ENCODE measurements at regions not wholly inside any gene's neighbourhood (a gene's known extent, or its start where the extent isn't known, plus 50 kb on each side); places are given as distances from the start of the nearest gene placed in this dataset.

GRCh38 chr6:144548536-144548935, 263.4 kb downstream of the UTRN start:
- Histone ChIP-seq H2BK12ac (ENCODE audit: low read depth, low read length) (no peak overlapping the region), H3K4ac (replicated peaks; ENCODE audit: insufficient read length, low read depth, low read length) (no peak overlapping the region), H3K4me2 (ENCODE audit: insufficient read depth in 1 of 2, low read depth in 2 of 2, low read length in 2 of 2) (no peak overlapping the region), H2BK120ac (replicated peaks; ENCODE audit: low read depth, low read length) (no peak overlapping the region), H3K23me2 (ENCODE audit: low read depth, low read length) (no peaks in the 10 kb centered on the region), H2BK15ac (ENCODE audit: low read length) (no peak overlapping the region), H4K91ac (replicated peaks; ENCODE audit: insufficient read length, low read length) (no peak overlapping the region), H3K36me3 (ENCODE audit: control insufficient read depth in 2 of 4, insufficient read depth in 4 of 4, low read length in 3 of 4) (peaks cover 0 to 23% (median 1%) of the 10 kb centered on the region in 4 experiments; a peak in 3 of 8 replicates), H3K79me2 (ENCODE audit: control insufficient read depth in 1 of 2, insufficient read depth in 2 of 2, low read length in 2 of 2) (no peaks in the 10 kb centered on the region), H3K9me3 (ENCODE audit: insufficient read depth in 2 of 2, low read depth in 1 of 2, low read length in 1 of 2) (no peaks in the 10 kb centered on the region), H3K18ac (ENCODE audit: extremely low read depth, low read length) (no peak overlapping the region), H2AK5ac (ENCODE audit: low read depth, low read length) (no peak overlapping the region), H3K27ac (ENCODE audit: low read depth, low read length) (no peak overlapping the region), H3K27me3 (replicated peaks in 1 of 4; ENCODE audit: control insufficient read depth in 3 of 4, extremely low read depth in 1 of 4, insufficient read depth in 3 of 4, low read length in 3 of 4) (no peaks in the 10 kb centered on the region), H3K4me1 (replicated peaks in 1 of 4; ENCODE audit: control insufficient read depth in 3 of 4, insufficient read depth in 4 of 4, low read length in 3 of 4) (no peaks in the 10 kb centered on the region), H2BK5ac (ENCODE audit: low read depth, low read length) (no peak overlapping the region), H4K8ac (ENCODE audit: extremely low read depth, insufficient read depth, low read length) (no peak overlapping the region), H3K4me3 (ENCODE audit: extremely low read depth in 1 of 4, insufficient read depth in 2 of 4, low read depth in 3 of 4, low read length in 4 of 4) (no peak overlapping the region), H2BK20ac (ENCODE audit: low read length) (no peak overlapping the region), H4K20me1 (replicated peaks in 1 of 2; ENCODE audit: control insufficient read depth in 1 of 2, insufficient read depth in 2 of 2, low read length in 2 of 2) (no peaks in the 10 kb centered on the region), H3K79me1 (ENCODE audit: low read depth, low read length) (no peaks in the 10 kb centered on the region), H3K56ac (replicated peaks; ENCODE audit: insufficient read length, low read depth, low read length) (no peak overlapping the region), H3K14ac (ENCODE audit: insufficient read length) (no peak overlapping the region), H3K23ac (ENCODE audit: insufficient read length) (no peak overlapping the region), H2AFZ (ENCODE audit: low read length) (no peak overlapping the region), H3K9ac (replicated peaks in 1 of 4; ENCODE audit: extremely low read depth in 1 of 4, low read depth in 3 of 4, low read length in 3 of 4) (no peak overlapping the region), H4K5ac (ENCODE audit: insufficient read length, low read depth, low read length) (no peak overlapping the region)
- 94% methylated on average over 9 of the region's 9 CpGs; no CpG with 5 or more reads in 1 of the 2 experiments for WGBS, 2 experiments (ENCODE audit: extremely low coverage in 1 of 2, insufficient coverage in 1 of 2, insufficient read length in 1 of 2, insufficient replicate concordance in 2 of 2, low coverage in 1 of 2, low lambda C conversion rate in 2 of 2, missing lambda C conversion rate in 1 of 2)
- CTCF ChIA-PET (ENCODE audit: partially characterized antibody), result interaction anchor here (0.9 to 1.7 kb wide), 2 partner anchors 231 to 433 kb away, joined by 3 to 5 read pairs; no protein-coding TSS in a partner anchor
- no peak for DNase-seq (ENCODE audit: low read depth in 1 of 2, low spot score in 2 of 2)
- TF ChIP-seq KDM5A (IDR thresholded peaks at IDR 0.05; ENCODE audit: low read length) (no peak), CBX5 (IDR thresholded peaks at IDR 0.05; ENCODE audit: low read depth, low read length) (no peak), JUND (IDR thresholded peaks at IDR 0.05; ENCODE audit: low read length) (no peak), RAD21 (IDR thresholded peaks at IDR 0.05 in 1 of 2, conservative IDR thresholded peaks at IDR 0.05 in 1 of 2; ENCODE audit: low read depth in 2 of 2, low read length in 2 of 2) (peak in 1 of 2 experiments; percentile 16; a peak in 1 of 4 replicates), HDAC2 (IDR thresholded peaks at IDR 0.05; ENCODE audit: borderline replicate concordance in 1 of 2, low read depth in 2 of 2, low read length in 2 of 2) (no peak)
- POLR2A ChIA-PET (ENCODE audit: partially characterized antibody), result no interaction called here
- FAIRE-seq, result no peak

Measured in H1 (cell line).